CD4-positive, CD25-positive, alpha-beta regulatory T cell (primary cell): ENCODE measurements at regions not wholly inside any gene's neighbourhood (a gene's known extent, or its start where the extent isn't known, plus 50 kb on each side); places are given as distances from the start of the nearest gene placed in this dataset.
"Not testable (repeated sequence)": the region's sequence is repeated elsewhere in the genome, so short reads cannot be mapped to it uniquely, and the experiment has no call there.

Experiments
- ATAC-seq, 2 donors: fragments of 150-1000 bp; cut with Tn5 transposase; one replicate each; pipeline ENCODE4 v1.10.0; 2021; ENCODE audit warnings: low read depth in 2 of 2, moderate number of reproducible peaks in 2 of 2, moderate library complexity in 1 of 2
- DNase-seq, 3 donors: peaks; one replicate each; pipeline versions ENCODE4 v3.0.0 to v3.0.0-alpha.2; 2012 to 2022; ENCODE audit warnings: mixed read lengths in 1 of 3
- H3K27ac ChIP-seq: one replicate; pipeline ENCODE4 v1.7.0; 2013; ENCODE audit warnings: mild to moderate bottlenecking, low read length; ENCODE audit not compliant: insufficient read depth, poor library complexity, severe bottlenecking
- H3K27me3 ChIP-seq: one replicate; pipeline ENCODE4 v1.7.0; 2013; ENCODE audit warnings: low read length; ENCODE audit not compliant: control insufficient read depth, insufficient read depth
- H3K36me3 ChIP-seq: one replicate; pipeline ENCODE4 v1.7.0; 2013; ENCODE audit warnings: mild to moderate bottlenecking, low read length, moderate library complexity; ENCODE audit not compliant: control insufficient read depth, insufficient read depth
- H3K4me1 ChIP-seq: 2 replicates; pipeline ENCODE4 v1.7.0; 2013; ENCODE audit warnings: mild to moderate bottlenecking, low read length; ENCODE audit not compliant: insufficient read depth, control insufficient read depth, poor library complexity, severe bottlenecking
- H3K4me3 ChIP-seq: one replicate; pipeline ENCODE4 v1.7.0; 2013; ENCODE audit warnings: low read depth, mild to moderate bottlenecking, low read length, moderate library complexity
- H3K9me3 ChIP-seq, 2 experiments: 1 replicate in 1 of 2; 2 replicates in 1 of 2; pipeline ENCODE4 v1.7.0; 2013; ENCODE audit warnings: low read length in 2 of 2, mild to moderate bottlenecking in 1 of 2, moderate library complexity in 1 of 2; ENCODE audit not compliant: control insufficient read depth in 2 of 2
- H3K27ac Mint-ChIP-seq, 3 donors: one replicate each; pipeline ENCODE4 v1.8.0; 2020 to 2022; ENCODE audit warnings: mild to moderate bottlenecking in 3 of 3, mixed read lengths in 3 of 3, moderate library complexity in 2 of 3
- H3K27me3 Mint-ChIP-seq: one replicate; pipeline ENCODE4 v1.8.0; 2022; ENCODE audit warnings: mild to moderate bottlenecking, mixed read lengths
- H3K36me3 Mint-ChIP-seq: one replicate; pipeline ENCODE4 v1.8.0; 2020; ENCODE audit warnings: mixed read lengths
- H3K4me1 Mint-ChIP-seq, 4 donors: one replicate each; pipeline ENCODE4 v1.8.0; 2020 to 2022; ENCODE audit warnings: mixed read lengths in 4 of 4, mild to moderate bottlenecking in 1 of 4
- H3K4me3 Mint-ChIP-seq, 4 donors: one replicate each; pipeline ENCODE4 v1.8.0; 2020 to 2022; ENCODE audit warnings: mild to moderate bottlenecking in 4 of 4, mixed read lengths in 4 of 4, moderate library complexity in 3 of 4
- H3K9me3 Mint-ChIP-seq, 7 donors: one replicate each; pipeline ENCODE4 v1.8.0; 2020 to 2022; ENCODE audit warnings: mixed read lengths in 7 of 7, mild to moderate bottlenecking in 3 of 7, moderate library complexity in 2 of 7

- H3K4me1 Mint-ChIP-seq, result no peaks in the 10 kb centered on the region
- ATAC-seq (no peak), DNase-seq (no peak)
- no peaks in the 10 kb centered on the region for H3K4me1 ChIP-seq
- no peaks in the 10 kb centered on the region for H3K9me3 ChIP-seq
- H3K27ac Mint-ChIP-seq, result no peak overlapping the region
- no peaks in the 10 kb centered on the region for H3K27me3 Mint-ChIP-seq
- no peaks in the 10 kb centered on the region for H3K36me3 Mint-ChIP-seq
- H3K4me3 Mint-ChIP-seq, result no peak overlapping the region
- no peaks in the 10 kb centered on the region for H3K36me3 ChIP-seq
- H3K27ac ChIP-seq, result no peak overlapping the region
- H3K9me3 Mint-ChIP-seq, result peaks cover 0 to 3% (median 0%) of the 10 kb centered on the region in 7 donors
- no peaks in the 10 kb centered on the region for H3K27me3 ChIP-seq
- no peak overlapping the region for H3K4me3 ChIP-seq
Observed at GRCh38 chrX:121733514-121733913, 686.1 kb downstream of the GLUD2 start.

GRCh38 chrX:121746105-121746504 lies 698.7 kb downstream of the GLUD2 start:
- ATAC-seq (no peak), DNase-seq (no peak)
- Mint-ChIP-seq H3K4me1 (no peaks in the 10 kb centered on the region), H3K27ac (no peak overlapping the region), H3K27me3 (no peaks in the 10 kb centered on the region), H3K9me3 (peaks cover 0 to 4% (median 0%) of the 10 kb centered on the region in 7 donors), H3K36me3 (no peaks in the 10 kb centered on the region), H3K4me3 (no peak overlapping the region)
- Histone ChIP-seq H3K4me1 (no peaks in the 10 kb centered on the region), H3K9me3 (no peaks in the 10 kb centered on the region), H3K27ac (no peak overlapping the region), H3K4me3 (no peak overlapping the region), H3K27me3 (no peaks in the 10 kb centered on the region), H3K36me3 (no peaks in the 10 kb centered on the region)

GRCh38 chrX:121753602-121754001 lies 706.2 kb downstream of the GLUD2 start:
- H3K27ac ChIP-seq, H3K4me1 ChIP-seq, H3K27me3 Mint-ChIP-seq, DNase-seq, H3K4me3 ChIP-seq, H3K27me3 ChIP-seq, H3K36me3 Mint-ChIP-seq, H3K4me3 Mint-ChIP-seq, ATAC-seq, H3K36me3 ChIP-seq, H3K27ac Mint-ChIP-seq, H3K4me1 Mint-ChIP-seq, H3K9me3 Mint-ChIP-seq, H3K9me3 ChIP-seq: not testable (repeated sequence)

GRCh38 chrX:121754301-121754700 lies 706.9 kb downstream of the GLUD2 start:
- Histone ChIP-seq H3K27me3 (no peaks in the 10 kb centered on the region), H3K36me3 (no peaks in the 10 kb centered on the region), H3K4me1 (no peaks in the 10 kb centered on the region), H3K9me3 (no peaks in the 10 kb centered on the region), H3K4me3 (no peak overlapping the region), H3K27ac (no peak overlapping the region)
- ATAC-seq (no peak), DNase-seq (no peak)
- Mint-ChIP-seq H3K4me1 (no peaks in the 10 kb centered on the region), H3K9me3 (peaks cover 0 to 5% (median 0%) of the 10 kb centered on the region in 7 donors), H3K27ac (no peak overlapping the region), H3K4me3 (no peak overlapping the region), H3K36me3 (no peaks in the 10 kb centered on the region), H3K27me3 (no peaks in the 10 kb centered on the region)

GRCh38 chrX:121755541-121755940 lies 708.1 kb downstream of the GLUD2 start:
- no peaks in the 10 kb centered on the region for H3K4me1 Mint-ChIP-seq
- no peaks in the 10 kb centered on the region for H3K27me3 Mint-ChIP-seq
- ATAC-seq (no peak), DNase-seq (no peak)
- H3K27ac ChIP-seq, result no peak overlapping the region
- peaks cover 0 to 5% (median 0%) of the 10 kb centered on the region in 7 donors for H3K9me3 Mint-ChIP-seq
- no peak overlapping the region for H3K27ac Mint-ChIP-seq
- no peak overlapping the region for H3K4me3 ChIP-seq
- H3K36me3 Mint-ChIP-seq, result no peaks in the 10 kb centered on the region
- no peak overlapping the region for H3K4me3 Mint-ChIP-seq
- H3K36me3 ChIP-seq, result no peaks in the 10 kb centered on the region
- H3K4me1 ChIP-seq, result no peaks in the 10 kb centered on the region
- no peaks in the 10 kb centered on the region for H3K9me3 ChIP-seq
- no peaks in the 10 kb centered on the region for H3K27me3 ChIP-seq

- H3K4me3 Mint-ChIP-seq, result no peak overlapping the region
Observed at GRCh38 chrX:121761845-121762244, 714.4 kb downstream of the GLUD2 start.

GRCh38 chrX:121763671-121764070 lies 716.3 kb downstream of the GLUD2 start:
- Mint-ChIP-seq H3K27me3 (no peaks in the 10 kb centered on the region), H3K4me3 (no peak overlapping the region), H3K4me1 (no peaks in the 10 kb centered on the region), H3K27ac (no peak overlapping the region), H3K9me3 (peaks cover 0 to 4% (median 0%) of the 10 kb centered on the region in 7 donors), H3K36me3 (no peaks in the 10 kb centered on the region)
- no peaks in the 10 kb centered on the region for H3K4me1 ChIP-seq
- H3K4me3 ChIP-seq, result no peak overlapping the region
- H3K27ac ChIP-seq, result no peak overlapping the region
- no peaks in the 10 kb centered on the region for H3K36me3 ChIP-seq
- no peaks in the 10 kb centered on the region for H3K27me3 ChIP-seq
- H3K9me3 ChIP-seq, result no peaks in the 10 kb centered on the region
- ATAC-seq (no peak), DNase-seq (no peak)

More at GRCh38 chrX:121761845-121762244, 714.4 kb downstream of the GLUD2 start:
- no peak overlapping the region for H3K27ac ChIP-seq
- no peaks in the 10 kb centered on the region for H3K27me3 ChIP-seq
- no peaks in the 10 kb centered on the region for H3K36me3 ChIP-seq
- no peaks in the 10 kb centered on the region for H3K4me1 Mint-ChIP-seq
- DNase-seq (no peak), ATAC-seq (no peak)
- peaks cover 0 to 4% (median 0%) of the 10 kb centered on the region in 7 donors for H3K9me3 Mint-ChIP-seq
- H3K4me3 ChIP-seq, result no peak overlapping the region
- H3K27me3 Mint-ChIP-seq, result no peaks in the 10 kb centered on the region
- no peaks in the 10 kb centered on the region for H3K9me3 ChIP-seq
- no peaks in the 10 kb centered on the region for H3K4me1 ChIP-seq
- no peak overlapping the region for H3K27ac Mint-ChIP-seq
- no peaks in the 10 kb centered on the region for H3K36me3 Mint-ChIP-seq

- H3K4me1 ChIP-seq, H3K27me3 Mint-ChIP-seq, DNase-seq, H3K27me3 ChIP-seq, H3K36me3 ChIP-seq, H3K4me1 Mint-ChIP-seq, H3K4me3 Mint-ChIP-seq, H3K36me3 Mint-ChIP-seq, H3K9me3 ChIP-seq, H3K9me3 Mint-ChIP-seq, H3K27ac Mint-ChIP-seq, H3K4me3 ChIP-seq, H3K27ac ChIP-seq, ATAC-seq: not testable (repeated sequence)
Observed at GRCh38 chrX:121768210-121768609, 720.8 kb downstream of the GLUD2 start.
